HEK293 (cell line): ENCODE measurements at regions not wholly inside any gene's neighbourhood (a gene's known extent, or its start where the extent isn't known, plus 50 kb on each side); places are given as distances from the start of the nearest gene placed in this dataset.
A peak's percentile ranks its signal among the peaks of the same experiment; 100 is the strongest.
"Not testable (repeated sequence)": the region's sequence is repeated elsewhere in the genome, so short reads cannot be mapped to it uniquely, and the experiment has no call there.

ENCODE experiments used
- CTCF ChIA-PET: fragments of 350-600 bp; formaldehyde crosslinking; extraction: SDS; loops from one replicate; lab custom pipeline; 2021; ENCODE audit warnings: antibody characterized with exemption; lab: Yijun Ruan, JAX
- POLR2A ChIA-PET: fragments of 300-600 bp; formaldehyde crosslinking; extraction: SDS; loops from one replicate; lab custom pipeline; 2020; ENCODE audit warnings: antibody characterized with exemption, inconsistent platforms; lab: Yijun Ruan, JAX
- H3K27ac ChIP-seq: fragments of 200-500 bp; sonication (Bioruptor generic); 2 replicates; pipeline ENCODE4 v1.5.1; 2014; ENCODE audit warnings: low read depth, low read length, control low read depth, inconsistent platforms; ENCODE audit errors: extremely low read depth
- H3K36me3 ChIP-seq, 2 experiments: fragments of 200-500 bp in 1 of 2; sonication (Bioruptor generic) in 1 of 2; 1 replicate in 1 of 2; 2 replicates in 1 of 2; pipeline ENCODE4 v1.5.1; 2014 to 2017; ENCODE audit warnings: inconsistent platforms in 2 of 2, low read length in 2 of 2; ENCODE audit not compliant: control insufficient read depth in 2 of 2, insufficient read depth in 1 of 2
- H3K4me1 ChIP-seq: fragments of 200-500 bp; sonication (Bioruptor generic); 2 replicates; pipeline ENCODE4 v1.5.1; 2014; ENCODE audit warnings: mild to moderate bottlenecking, low read length, inconsistent platforms; ENCODE audit not compliant: control insufficient read depth, insufficient read depth
- H3K4me3 ChIP-seq: 2 replicates; pipeline ENCODE4 v1.5.1; 2011; ENCODE audit warnings: low read depth, mild to moderate bottlenecking, control low read depth, low read length, moderate library complexity
- H3K9me3 ChIP-seq: fragments of 200-500 bp; sonication (Bioruptor generic); 2 replicates; pipeline ENCODE4 v1.5.1; 2014; ENCODE audit warnings: low read depth, low read length, inconsistent platforms; ENCODE audit not compliant: control insufficient read depth, insufficient read depth
- BCL6B ChIP-seq: fragments of 450-650 bp; formaldehyde crosslinking; IDR thresholded peaks from 2 replicates; pipeline ENCODE4 v1.5.1; 2017; ENCODE audit warnings: missing biosample characterization, missing genetic modification characterization
- KLF1 ChIP-seq: fragments of 450-650 bp; formaldehyde crosslinking; IDR thresholded peaks from 2 replicates; pipeline ENCODE4 v1.5.1; 2016; ENCODE audit warnings: missing biosample characterization, missing genetic modification characterization
- KLF17 ChIP-seq: fragments of 450-650 bp; formaldehyde crosslinking; IDR thresholded peaks from 2 replicates; pipeline ENCODE4 v1.5.1; 2016; ENCODE audit warnings: missing biosample characterization, missing genetic modification characterization
- PRDM1 ChIP-seq: fragments of 450-650 bp; formaldehyde crosslinking; IDR thresholded peaks from 2 replicates; pipeline ENCODE4; 2016; ENCODE audit warnings: missing biosample characterization, missing genetic modification characterization
- PRDM10 ChIP-seq: fragments of 450-650 bp; formaldehyde crosslinking; IDR thresholded peaks from 2 replicates; pipeline ENCODE4 v1.5.1; 2016; ENCODE audit warnings: missing biosample characterization, missing genetic modification characterization
- PRDM4 ChIP-seq: fragments of 450-650 bp; formaldehyde crosslinking; IDR thresholded peaks from 2 replicates; pipeline ENCODE4 v1.5.1; 2017; ENCODE audit warnings: missing biosample characterization, missing genetic modification characterization
- SP2 ChIP-seq: fragments of 450-650 bp; formaldehyde crosslinking; IDR thresholded peaks from 2 replicates; pipeline ENCODE4 v1.5.1; 2016; ENCODE audit warnings: missing biosample characterization, missing genetic modification characterization
- ZBTB17 ChIP-seq: fragments of 450-650 bp; formaldehyde crosslinking; IDR thresholded peaks from 2 replicates; pipeline ENCODE4 v1.5.1; 2016; ENCODE audit warnings: missing biosample characterization, missing genetic modification characterization
- ZBTB7A ChIP-seq: fragments of 450-650 bp; formaldehyde crosslinking; IDR thresholded peaks from 2 replicates; pipeline ENCODE4 v1.5.1; 2016; ENCODE audit warnings: low read depth, missing biosample characterization, missing genetic modification characterization
- ZFP69B ChIP-seq: fragments of 450-650 bp; formaldehyde crosslinking; IDR thresholded peaks from 2 replicates; pipeline ENCODE4 v1.5.1; 2016; ENCODE audit warnings: missing biosample characterization, missing genetic modification characterization
- ZNF16 ChIP-seq: fragments of 450-650 bp; formaldehyde crosslinking; IDR thresholded peaks from 2 replicates; pipeline ENCODE4 v1.5.1; 2016; ENCODE audit warnings: low read depth, missing biosample characterization, missing genetic modification characterization
- ZNF202 ChIP-seq: fragments of 450-650 bp; formaldehyde crosslinking; IDR thresholded peaks from 2 replicates; pipeline ENCODE4 v1.5.1; 2016; ENCODE audit warnings: missing biosample characterization, missing genetic modification characterization, borderline replicate concordance
- ZNF292 ChIP-seq: fragments of 450-650 bp; formaldehyde crosslinking; IDR thresholded peaks from 2 replicates; pipeline ENCODE4 v1.5.1; 2016; ENCODE audit warnings: low read depth, missing biosample characterization, missing genetic modification characterization, borderline replicate concordance
- ZNF335 ChIP-seq: fragments of 450-650 bp; formaldehyde crosslinking; conservative IDR thresholded peaks from 2 replicates; pipeline ENCODE4 v1.5.1; 2016; ENCODE audit warnings: missing biosample characterization, missing genetic modification characterization
- ZNF341 ChIP-seq: fragments of 450-650 bp; formaldehyde crosslinking; IDR thresholded peaks from 2 replicates; pipeline ENCODE4; 2016; ENCODE audit warnings: low read depth, missing biosample characterization, missing genetic modification characterization
- ZNF362 ChIP-seq: fragments of 450-650 bp; formaldehyde crosslinking; IDR thresholded peaks from 2 replicates; pipeline ENCODE4 v1.5.1; 2016; ENCODE audit warnings: missing biosample characterization, missing genetic modification characterization
- ZNF366 ChIP-seq: fragments of 450-650 bp; formaldehyde crosslinking; conservative IDR thresholded peaks from 2 replicates; pipeline ENCODE4 v1.5.1; 2016; ENCODE audit warnings: missing biosample characterization, missing genetic modification characterization
- ZNF561 ChIP-seq: fragments of 450-650 bp; IDR thresholded peaks from 2 replicates; pipeline ENCODE4 v1.5.1; 2018; ENCODE audit warnings: missing biosample characterization, missing genetic modification characterization, borderline replicate concordance
- ZNF600 ChIP-seq: fragments of 450-650 bp; formaldehyde crosslinking; IDR thresholded peaks from 2 replicates; pipeline ENCODE4 v1.5.1; 2016; ENCODE audit warnings: missing biosample characterization, missing genetic modification characterization
- ZNF692 ChIP-seq: fragments of 450-650 bp; formaldehyde crosslinking; IDR thresholded peaks from 2 replicates; pipeline ENCODE4 v1.5.1; 2016; ENCODE audit warnings: missing biosample characterization, missing genetic modification characterization
- ZNF768 ChIP-seq: fragments of 450-650 bp; formaldehyde crosslinking; IDR thresholded peaks from 2 replicates; pipeline ENCODE4 v1.5.1; 2018; ENCODE audit warnings: missing biosample characterization, mild to moderate bottlenecking, missing genetic modification characterization
- ZSCAN16 ChIP-seq: fragments of 450-650 bp; formaldehyde crosslinking; IDR thresholded peaks from 2 replicates; pipeline ENCODE4 v1.5.1; 2016; ENCODE audit warnings: missing biosample characterization, missing genetic modification characterization

- POLR2A ChIA-PET, H3K4me3 ChIP-seq, H3K9me3 ChIP-seq, H3K36me3 ChIP-seq, H3K27ac ChIP-seq: not testable (repeated sequence)
- peaks cover 17% of the 10 kb centered on the region for H3K4me1 ChIP-seq
- CTCF ChIA-PET, result interaction anchor here (0.6 to 14.5 kb wide), 7 partner anchors 20 to 1467 kb away, joined by 4 to 177 read pairs (median 5); no protein-coding TSS in a partner anchor
- TF ChIP-seq ZNF362 (tag by site-specific recombination), result peak; percentile 96
- TF ChIP-seq, all 188 proteins: peak for 1; not testable (repeated sequence) for 187
Observed at GRCh38 chr19:29876908-29877307, 65.1 kb downstream of the CCNE1 start.

- H3K9me3 ChIP-seq, result no peaks in the 10 kb centered on the region
- no peak overlapping the region for H3K27ac ChIP-seq
- CTCF ChIA-PET, result interaction anchor here (0.7 to 14.5 kb wide), 9 partner anchors 22 to 788 kb away, joined by 3 to 177 read pairs (median 4); no protein-coding TSS in a partner anchor
- no peak overlapping the region for H3K4me3 ChIP-seq
- POLR2A ChIA-PET, result interaction anchor here (1.0 to 1.4 kb wide), 3 partner anchors 64 to 163 kb away, joined by 3 to 4 read pairs (median 4); no protein-coding TSS in a partner anchor
- no peaks in the 10 kb centered on the region for H3K36me3 ChIP-seq
- H3K4me1 ChIP-seq, result peaks cover 12% of the 10 kb centered on the region
- no peak for TF ChIP-seq ZNF292
- TF ChIP-seq PRDM4 (tag by site-specific recombination), result no peak
- peak; percentile 52; the same call in 1 of the 2 replicates for TF ChIP-seq PRDM1
- TF ChIP-seq ZBTB17, result 0 out of 2 replicates have a peak, but pooled peaks have one; percentile 30
- 0 out of 2 replicates have a peak, but pooled peaks have one; percentile 17 for TF ChIP-seq KLF17 (tag by site-specific recombination)
- no peak for TF ChIP-seq ZBTB7A
- TF ChIP-seq SP2 (tag by site-specific recombination), result peak; percentile 91
- TF ChIP-seq ZNF692 (tag by site-specific recombination), result peak; percentile 67; the same call in 1 of the 2 replicates
- 0 out of 2 replicates have a peak, but pooled peaks have one; percentile 12 for TF ChIP-seq KLF1 (tag by site-specific recombination)
- peak; percentile 41 for TF ChIP-seq ZFP69B (tag by site-specific recombination)
- no peak for TF ChIP-seq ZNF202 (tag by site-specific recombination)
- TF ChIP-seq ZSCAN16, result no peak
- no peak for TF ChIP-seq BCL6B (tag by site-specific recombination)
- TF ChIP-seq ZNF561 (tag by site-specific recombination), result peak; percentile 54; the same call in 1 of the 2 replicates
- TF ChIP-seq ZNF341, result peak; percentile 86
- TF ChIP-seq ZNF600 (tag by site-specific recombination), result no peak; the same call in 1 of the 2 replicates
- TF ChIP-seq PRDM10 (tag by site-specific recombination), result peak; percentile 44; the same call in 1 of the 2 replicates
- TF ChIP-seq ZNF768 (tag by site-specific recombination), result no peak
- peak; percentile 80 for TF ChIP-seq ZNF335 (tag by site-specific recombination)
- TF ChIP-seq ZNF366 (tag by site-specific recombination), result no peak
- TF ChIP-seq ZNF16 (tag by site-specific recombination), result no peak
Observed at GRCh38 chr19:29878973-29879654, 62.9 kb upstream of the URI1 start.
